Uterus (tissue), 3 donors: ENCODE measurements at regions not wholly inside any gene's neighbourhood (a gene's known extent, or its start where the extent isn't known, plus 50 kb on each side); places are given as distances from the start of the nearest gene placed in this dataset.

ENCODE experiments used
- DNase-seq, 2 donors: peaks; one replicate each; pipeline ENCODE4 v3.0.0-alpha.2; 2019 to 2020
- H3K27ac ChIP-seq, 2 donors: fragments of 200-600 bp; sonication (generic); 1 replicate in 1 of 2; 2 replicates in 1 of 2; pipeline ENCODE4 v1.5.1; 2016 to 2018
- H3K27me3 ChIP-seq, 2 donors: fragments of 200-600 bp; sonication (generic); one replicate each; pipeline ENCODE4 v1.5.1; 2018 to 2019; ENCODE audit warnings: control low read depth in 1 of 2
- H3K36me3 ChIP-seq, 2 donors: fragments of 200-600 bp; sonication (generic); one replicate each; pipeline ENCODE4 v1.5.1; 2019; ENCODE audit warnings: control low read depth in 1 of 2
- H3K4me1 ChIP-seq, 2 donors: fragments of 200-600 bp; sonication (generic); one replicate each; pipeline ENCODE4 v1.5.1; 2018 to 2019; ENCODE audit warnings: control low read depth in 1 of 2
- H3K4me3 ChIP-seq, 2 donors: fragments of 200-600 bp; sonication (generic); 1 replicate in 1 of 2; 2 replicates in 1 of 2; pipeline ENCODE4 v1.5.1; 2018 to 2019; ENCODE audit warnings: mild to moderate bottlenecking in 1 of 2
- H3K9me3 ChIP-seq, 2 donors: fragments of 200-600 bp; sonication (generic); one replicate each; pipeline ENCODE4 v1.5.1; 2019; ENCODE audit warnings: control low read depth in 1 of 2
- POLR2A ChIP-seq, 2 donors: fragments of 450-650 bp; IDR thresholded peaks; one replicate each; pipeline ENCODE4 v1.6.1; 2016; ENCODE audit warnings: antibody characterized with exemption in 2 of 2, mild to moderate bottlenecking in 1 of 2, moderate library complexity in 1 of 2
- intact Hi-C: fragments of 100-400 bp; cut with DNase I; formaldehyde crosslinking; loops from one replicate; pipeline ENCODE4 v1.15.1; 2023; ENCODE audit warnings: low total_unique reads
- TF ChIP-seq, protein P1 (sequence below), 4 experiments: fragments of 200-600 bp in 2 of 4; fragments of 450-650 bp in 2 of 4; sonication (generic) in 2 of 4; IDR thresholded peaks; one replicate each; pipeline ENCODE4 v1.5.1; 2016 to 2019; ENCODE audit warnings: antibody characterized with exemption in 4 of 4, mild to moderate bottlenecking in 2 of 4, moderate library complexity in 1 of 4
- donor health status: DM: yes; HTN: yes; CAD: no.

DNA sequence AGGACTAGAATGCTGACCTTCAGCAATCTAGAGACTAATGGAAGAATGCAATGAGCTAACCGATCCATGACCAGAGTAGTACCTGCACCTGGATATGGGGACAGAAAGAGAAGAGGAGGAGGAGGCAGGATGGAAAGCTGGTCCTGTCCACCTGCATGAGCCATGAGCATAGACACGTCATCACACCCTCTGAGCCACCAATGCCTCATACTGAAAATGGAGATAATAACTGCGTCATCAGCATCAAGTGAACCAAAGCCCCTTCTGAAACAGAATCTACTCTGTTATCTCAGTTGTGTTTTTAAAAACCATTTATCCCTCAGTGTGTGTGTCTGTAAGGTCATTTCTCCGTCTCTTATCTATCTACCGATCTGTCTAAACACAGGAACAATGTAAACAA lies 327.0 kb downstream of the BCL11B start:
- DNase-seq, result no peak
- Histone ChIP-seq H3K27ac (no peak overlapping the region), H3K36me3 (no peaks in the 10 kb centered on the region), H3K4me1 (no peaks in the 10 kb centered on the region), H3K9me3 (no peaks in the 10 kb centered on the region), H3K27me3 (no peaks in the 10 kb centered on the region), H3K4me3 (no peak overlapping the region)
- intact Hi-C loops, result no loop called here
- TF ChIP-seq, protein P1, sequence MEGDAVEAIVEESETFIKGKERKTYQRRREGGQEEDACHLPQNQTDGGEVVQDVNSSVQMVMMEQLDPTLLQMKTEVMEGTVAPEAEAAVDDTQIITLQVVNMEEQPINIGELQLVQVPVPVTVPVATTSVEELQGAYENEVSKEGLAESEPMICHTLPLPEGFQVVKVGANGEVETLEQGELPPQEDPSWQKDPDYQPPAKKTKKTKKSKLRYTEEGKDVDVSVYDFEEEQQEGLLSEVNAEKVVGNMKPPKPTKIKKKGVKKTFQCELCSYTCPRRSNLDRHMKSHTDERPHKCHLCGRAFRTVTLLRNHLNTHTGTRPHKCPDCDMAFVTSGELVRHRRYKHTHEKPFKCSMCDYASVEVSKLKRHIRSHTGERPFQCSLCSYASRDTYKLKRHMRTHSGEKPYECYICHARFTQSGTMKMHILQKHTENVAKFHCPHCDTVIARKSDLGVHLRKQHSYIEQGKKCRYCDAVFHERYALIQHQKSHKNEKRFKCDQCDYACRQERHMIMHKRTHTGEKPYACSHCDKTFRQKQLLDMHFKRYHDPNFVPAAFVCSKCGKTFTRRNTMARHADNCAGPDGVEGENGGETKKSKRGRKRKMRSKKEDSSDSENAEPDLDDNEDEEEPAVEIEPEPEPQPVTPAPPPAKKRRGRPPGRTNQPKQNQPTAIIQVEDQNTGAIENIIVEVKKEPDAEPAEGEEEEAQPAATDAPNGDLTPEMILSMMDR (IDR thresholded peaks at IDR 0.05), result no peak

DNA sequence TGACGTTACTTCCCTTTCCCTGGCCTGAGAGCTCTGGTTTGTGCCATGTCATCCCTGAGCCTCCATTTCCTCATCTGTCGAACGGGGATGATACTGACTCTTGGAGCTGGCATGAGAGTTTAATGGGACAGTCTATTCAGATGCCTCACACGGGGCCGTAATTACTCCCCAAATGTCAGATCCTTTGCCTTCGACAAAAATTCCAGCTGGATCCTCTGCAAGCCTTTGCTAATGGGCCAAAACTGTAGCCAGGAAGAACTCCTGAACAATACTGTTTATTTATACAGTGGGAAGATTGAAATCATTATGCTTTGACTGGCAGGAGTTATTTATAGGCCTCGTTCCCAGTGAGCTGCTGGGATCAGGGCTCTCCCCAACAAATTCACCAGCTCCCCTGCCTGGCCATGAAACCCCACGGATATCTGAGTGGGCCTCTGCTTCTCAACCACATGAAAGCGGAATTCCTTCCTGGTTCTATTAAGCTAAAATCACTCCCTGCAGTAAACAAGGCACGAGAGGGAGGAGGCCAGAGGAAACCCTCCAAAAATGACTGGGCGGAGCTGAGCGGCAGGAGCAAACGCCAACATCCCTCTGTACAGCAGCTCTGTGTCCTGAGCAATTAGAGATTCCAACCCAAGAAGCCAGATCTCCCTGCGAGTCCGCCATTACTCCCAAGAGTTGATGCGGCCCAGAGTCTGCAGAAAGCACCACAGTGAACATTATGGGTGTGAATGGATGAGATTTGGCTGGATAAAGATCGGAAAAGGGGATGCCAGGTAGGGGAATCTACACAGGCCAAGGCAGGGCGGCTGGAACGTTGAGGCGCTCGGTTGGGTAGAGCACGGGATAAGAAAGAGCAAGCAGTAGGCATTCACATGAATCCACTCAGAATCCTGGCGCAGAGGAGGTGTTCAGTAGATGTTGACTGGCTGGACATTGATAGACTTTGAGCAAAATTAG lies 326.1 kb downstream of the BCL11B start:
- TF ChIP-seq, protein P1 (IDR thresholded peaks at IDR 0.05), result no peak
- no peak for TF ChIP-seq POLR2A (IDR thresholded peaks at IDR 0.05)
- H3K27ac ChIP-seq, result no peak overlapping the region
- no peak for DNase-seq
- H3K36me3 ChIP-seq, result no peaks in the 10 kb centered on the region
- intact Hi-C loops, result no loop called here
- H3K4me1 ChIP-seq, result no peaks in the 10 kb centered on the region
- no peaks in the 10 kb centered on the region for H3K9me3 ChIP-seq
- no peak overlapping the region for H3K4me3 ChIP-seq
- no peaks in the 10 kb centered on the region for H3K27me3 ChIP-seq

DNA sequence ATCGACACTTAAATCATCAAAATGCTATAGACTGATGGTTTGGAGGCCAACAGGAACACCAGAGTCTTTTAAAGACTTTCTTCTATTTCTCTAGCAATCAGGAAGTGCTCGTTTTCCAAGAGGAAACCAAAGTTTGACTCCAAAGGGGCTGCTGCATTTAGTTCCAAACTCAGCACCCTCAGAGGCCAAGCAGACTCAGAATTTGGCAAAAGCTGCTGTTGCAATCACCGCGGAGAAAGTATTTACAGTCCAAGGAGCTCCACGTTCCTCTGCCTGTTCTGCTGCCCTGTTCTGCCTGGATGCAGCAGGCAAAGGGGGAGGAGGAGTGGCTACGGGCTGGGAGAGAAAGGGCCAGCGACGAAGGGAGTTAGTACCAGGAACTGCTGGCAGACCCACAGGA lies 325.1 kb downstream of the BCL11B start:
- intact Hi-C loops, result no loop called here
- H3K36me3 ChIP-seq, result no peaks in the 10 kb centered on the region
- peak in 1 of 2 donors; percentile 26 for DNase-seq

DNA sequence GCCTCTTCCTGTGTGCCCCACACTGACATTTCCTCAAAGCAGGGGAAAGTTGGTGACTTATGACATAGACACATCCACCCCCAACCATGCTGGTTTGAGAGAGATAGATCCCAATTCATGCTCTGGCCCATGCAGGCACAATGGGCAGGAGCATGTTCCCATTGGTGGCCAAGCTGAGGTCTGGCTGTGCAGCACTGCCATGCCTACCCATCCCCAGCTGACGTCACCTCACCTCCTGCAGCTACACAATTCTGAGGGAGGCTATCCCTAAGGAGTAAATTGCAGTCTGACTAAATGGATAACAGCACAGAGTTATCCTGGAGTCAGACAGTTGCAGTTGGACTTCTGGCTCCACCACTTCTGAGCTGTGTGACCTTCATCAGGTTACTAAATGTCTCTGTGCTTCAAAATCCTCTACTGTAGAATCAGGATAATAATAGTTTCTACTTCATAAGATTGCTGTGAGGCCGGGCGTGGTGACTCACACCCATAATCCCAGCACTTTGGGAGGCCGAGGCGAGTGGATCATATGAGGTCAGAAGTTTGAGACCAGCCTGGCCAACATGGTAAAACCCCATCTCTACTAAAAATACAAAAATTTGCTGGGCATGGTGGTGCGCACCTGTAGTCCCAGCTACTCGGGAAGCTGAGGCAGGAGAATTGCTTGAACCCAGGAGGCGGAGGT lies 323.9 kb downstream of the BCL11B start:
- TF ChIP-seq, protein P1 (IDR thresholded peaks at IDR 0.05), result no peak
- no peak for TF ChIP-seq POLR2A (IDR thresholded peaks at IDR 0.05)
- H3K36me3 ChIP-seq, result no peaks in the 10 kb centered on the region
- intact Hi-C loops, result no loop called here
- H3K4me1 ChIP-seq, result no peaks in the 10 kb centered on the region
- no peak overlapping the region for H3K27ac ChIP-seq
- H3K27me3 ChIP-seq, result no peaks in the 10 kb centered on the region
- H3K4me3 ChIP-seq, result no peak overlapping the region
- no peak for DNase-seq
- no peaks in the 10 kb centered on the region for H3K9me3 ChIP-seq

More for the DNA sequence above, 325.1 kb downstream of the BCL11B start:
- Histone ChIP-seq H3K27ac (no peak overlapping the region), H3K4me3 (no peak overlapping the region), H3K4me1 (no peaks in the 10 kb centered on the region), H3K27me3 (no peaks in the 10 kb centered on the region), H3K9me3 (no peaks in the 10 kb centered on the region)
- TF ChIP-seq, protein P1 (IDR thresholded peaks at IDR 0.05), result no peak
- no peak for TF ChIP-seq POLR2A (IDR thresholded peaks at IDR 0.05)

DNA sequence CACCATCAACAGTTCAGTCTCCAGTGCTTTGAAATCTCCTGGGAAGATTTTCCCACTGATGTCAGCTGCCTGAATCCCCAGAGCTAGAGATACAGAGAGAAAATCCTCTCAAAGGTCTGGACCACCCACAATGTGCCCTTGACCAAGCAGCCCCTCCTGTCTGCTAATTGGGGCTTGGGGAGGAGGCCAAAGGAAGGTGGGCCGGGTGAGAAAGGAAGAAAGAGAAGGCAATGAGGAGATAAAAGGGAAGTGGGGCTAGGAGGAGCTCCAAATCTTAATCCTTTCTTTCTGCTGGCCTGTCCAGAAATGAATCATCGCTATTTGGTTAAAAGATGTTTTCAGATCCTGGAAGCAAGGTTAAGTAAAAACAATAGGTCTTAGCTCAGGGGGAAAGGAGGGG lies 322.9 kb downstream of the BCL11B start:
- no peak for DNase-seq
- TF ChIP-seq POLR2A (IDR thresholded peaks at IDR 0.05), result no peak
- TF ChIP-seq, protein P1 (IDR thresholded peaks at IDR 0.05), result no peak
- Histone ChIP-seq H3K36me3 (no peaks in the 10 kb centered on the region), H3K9me3 (no peaks in the 10 kb centered on the region), H3K27me3 (no peaks in the 10 kb centered on the region), H3K27ac (no peak overlapping the region), H3K4me1 (no peaks in the 10 kb centered on the region), H3K4me3 (no peak overlapping the region)
- intact Hi-C loops, result no loop called here
